NCI-H526 (cell line): ENCODE measurements at regions not wholly inside any gene's neighbourhood (a gene's known extent, or its start where the extent isn't known, plus 50 kb on each side); places are given as distances from the start of the nearest gene placed in this dataset.
"Not testable (repeated sequence)": the region's sequence is repeated elsewhere in the genome, so short reads cannot be mapped to it uniquely, and the experiment has no call there.

Source experiments
- DNase-seq, 2 experiments: peaks; one replicate each; lab custom pipeline; 2025; lab: John Stamatoyannopoulos, UW

DNA sequence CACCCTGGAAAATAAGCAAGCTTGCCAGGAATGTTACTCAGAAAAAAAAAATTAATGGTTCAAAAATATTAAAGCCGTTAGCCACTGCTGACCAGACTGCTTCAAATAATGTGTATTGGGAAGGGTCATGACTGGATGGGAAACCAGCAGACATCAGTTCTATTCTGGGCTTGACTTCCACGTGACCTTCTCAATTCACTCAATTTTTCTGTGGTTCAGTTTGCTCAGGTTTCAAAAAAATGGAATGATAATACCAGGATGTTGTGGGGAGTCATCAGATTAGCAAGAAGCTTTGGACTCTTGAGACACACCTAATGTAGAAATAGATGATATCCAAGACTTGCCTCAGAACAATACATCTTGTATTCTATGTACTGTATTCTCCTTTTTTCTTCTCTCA lies 541.9 kb upstream of the BOD1L1 start:
- DNase-seq, result no peak

DNA sequence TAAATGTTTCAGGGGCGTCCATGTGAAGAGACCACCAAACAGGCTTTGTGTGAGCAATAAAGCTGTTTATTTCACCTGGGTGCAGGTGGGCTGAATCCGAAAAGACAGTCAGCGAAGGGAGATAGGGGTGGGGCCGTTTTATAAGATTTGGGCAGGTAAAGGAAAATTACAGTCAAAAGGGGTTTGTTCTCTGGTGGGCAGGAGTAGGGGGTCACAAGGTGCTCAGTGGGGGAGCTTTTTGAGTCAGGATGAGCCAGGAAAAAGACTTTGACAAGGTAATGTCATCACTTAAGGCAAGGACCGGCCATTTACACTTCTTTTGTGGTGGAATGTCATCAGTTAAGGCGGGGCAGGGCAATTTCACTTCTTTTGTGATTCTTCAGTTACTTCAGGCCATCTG lies 542.4 kb upstream of the BOD1L1 start:
- DNase-seq, result not testable (repeated sequence)

DNA sequence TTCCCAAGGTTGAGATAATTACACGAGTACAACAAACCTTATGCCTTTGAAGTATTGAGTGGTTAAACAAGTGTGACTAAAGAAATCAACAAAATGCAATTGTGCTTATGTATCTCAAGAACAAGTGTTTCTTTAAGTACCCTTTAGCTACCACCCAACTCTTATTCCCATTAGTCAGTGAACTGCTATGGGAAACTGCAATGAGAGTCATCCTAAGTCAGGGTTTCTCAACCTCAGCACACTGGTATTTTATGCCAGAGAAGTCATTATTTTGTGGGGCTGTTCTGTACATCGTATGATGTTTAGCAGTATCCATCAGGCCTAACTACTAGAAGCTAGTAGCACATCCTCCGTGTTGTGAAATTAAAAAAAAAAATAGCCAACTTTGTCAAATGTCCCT lies 549.1 kb upstream of the BOD1L1 start:
- no peak for DNase-seq

DNA sequence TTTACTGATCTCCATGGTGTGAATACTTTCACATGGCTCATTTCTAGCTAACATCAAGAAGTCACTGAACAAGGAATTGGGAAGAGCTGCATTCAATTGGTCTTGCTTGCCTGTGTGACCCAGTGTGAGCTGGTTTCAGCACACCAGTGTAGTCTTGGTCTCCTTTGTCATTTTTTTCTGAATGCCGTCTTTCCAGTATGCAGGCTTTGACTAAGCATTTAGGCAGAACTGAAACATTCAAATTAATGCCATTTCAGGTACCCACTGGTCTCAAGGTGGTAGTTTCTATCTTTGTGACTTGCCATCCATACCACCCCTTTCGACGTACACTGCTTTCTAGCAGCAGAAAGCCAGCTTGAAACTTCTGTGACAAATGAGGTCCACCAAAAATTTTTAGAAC lies 550.5 kb upstream of the BOD1L1 start:
- no peak for DNase-seq

DNA sequence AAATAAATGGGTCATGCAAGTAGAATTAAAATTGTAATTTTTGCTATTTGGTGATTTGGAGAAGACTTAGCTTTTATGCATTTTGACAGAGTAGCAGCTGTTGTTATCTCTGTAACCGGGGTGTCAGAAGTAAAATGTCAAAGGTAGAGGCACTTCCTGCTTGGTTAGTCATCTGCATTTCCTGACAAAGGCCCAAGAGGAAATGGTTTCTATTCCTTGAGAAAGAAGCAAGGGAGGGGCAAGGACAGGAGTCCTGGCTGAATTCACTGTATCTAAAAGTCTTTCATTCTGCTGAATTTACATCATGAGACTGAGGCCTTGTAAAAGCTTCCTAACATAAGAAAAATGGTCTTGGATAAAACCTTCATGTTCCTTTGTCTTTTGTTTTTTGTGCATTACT lies 550.9 kb upstream of the BOD1L1 start:
- no peak for DNase-seq

DNA sequence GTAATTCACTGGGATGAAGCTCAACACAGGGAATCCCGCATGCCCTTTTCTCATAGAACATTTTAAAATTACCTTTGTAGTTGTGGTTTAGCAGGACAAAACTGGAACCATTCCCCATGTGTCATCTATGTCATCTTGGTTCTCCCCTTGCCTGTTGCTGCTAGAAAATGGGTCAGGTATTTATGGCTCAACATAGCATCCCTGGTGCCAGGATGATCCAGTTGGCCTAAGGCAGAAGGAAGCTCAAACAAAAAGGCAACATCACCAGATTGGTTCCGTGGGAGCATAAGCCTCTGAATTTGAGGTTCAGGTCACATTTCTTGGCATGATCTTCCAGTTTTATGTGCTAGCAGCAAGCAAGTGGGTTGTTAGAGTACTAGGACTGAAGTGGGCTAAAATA lies 552.6 kb upstream of the BOD1L1 start:
- no peak for DNase-seq

DNA sequence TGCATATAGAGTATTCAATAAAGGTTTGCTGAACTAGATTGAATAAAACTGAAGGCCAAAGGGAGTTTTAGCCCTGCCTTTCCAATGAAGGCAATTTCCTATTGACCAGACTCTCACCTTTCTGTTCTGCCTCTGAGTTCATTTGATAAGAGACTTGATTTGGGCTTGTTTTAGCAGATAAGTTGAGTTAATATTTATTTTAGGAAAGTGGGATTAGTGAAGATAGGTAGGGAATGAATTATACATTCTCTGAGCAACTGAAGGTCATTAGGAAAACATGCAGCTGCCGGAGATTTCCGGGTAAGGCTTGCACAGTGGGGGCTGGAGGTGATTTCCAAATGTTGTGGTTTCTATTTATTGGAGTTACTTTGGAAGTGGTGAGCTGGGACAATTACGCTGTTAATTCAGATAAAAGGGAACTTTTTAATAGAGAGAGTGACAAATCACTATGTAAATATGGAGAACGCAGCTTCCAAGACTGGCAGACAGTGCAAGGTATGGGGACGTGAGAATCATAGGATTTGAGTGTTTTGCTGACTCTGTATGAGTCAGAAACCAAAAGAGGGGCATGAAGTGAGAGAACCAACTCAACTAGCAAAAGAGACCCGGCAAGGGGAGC lies 553.6 kb upstream of the BOD1L1 start:
- DNase-seq, result no peak

DNA sequence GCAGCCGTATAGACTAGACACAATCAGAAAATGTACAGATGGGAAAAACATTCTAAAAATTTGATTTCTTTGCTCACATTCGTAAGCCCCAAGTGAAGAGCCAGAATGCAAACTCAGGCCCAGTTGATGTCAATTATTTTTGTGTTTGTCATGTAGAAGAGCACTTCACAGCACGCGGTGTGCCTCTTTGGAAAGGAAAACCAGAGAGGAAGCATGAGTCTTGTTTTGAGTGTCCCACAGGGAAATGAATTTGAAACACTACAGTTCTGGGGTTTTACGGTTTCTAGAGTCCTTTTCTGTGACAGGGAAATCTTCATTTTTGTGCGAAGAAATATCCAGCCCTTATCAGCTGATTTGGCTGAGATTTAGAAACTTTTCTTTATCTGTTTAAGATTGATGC lies 554.6 kb upstream of the BOD1L1 start:
- no peak for DNase-seq

DNA sequence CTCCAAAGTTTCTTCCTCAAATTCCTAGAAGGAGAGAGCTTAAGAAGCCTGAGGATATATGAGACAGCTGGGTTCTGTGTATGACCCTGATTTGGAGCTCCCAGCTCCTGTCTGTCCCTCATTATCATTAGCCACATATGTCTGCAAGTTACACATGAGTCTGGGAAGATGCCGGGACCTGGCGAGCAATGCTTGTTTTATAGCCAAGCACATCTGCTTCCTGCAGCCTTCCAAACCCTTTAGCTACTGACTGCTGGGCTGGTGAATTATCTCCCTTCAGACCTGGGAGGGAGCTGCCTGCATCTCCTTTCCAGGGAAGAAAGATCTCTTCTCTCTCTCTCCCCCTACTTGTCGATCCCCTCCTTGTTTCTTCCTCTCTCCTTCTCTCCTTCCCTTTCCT lies 556.7 kb upstream of the BOD1L1 start:
- no peak for DNase-seq

DNA sequence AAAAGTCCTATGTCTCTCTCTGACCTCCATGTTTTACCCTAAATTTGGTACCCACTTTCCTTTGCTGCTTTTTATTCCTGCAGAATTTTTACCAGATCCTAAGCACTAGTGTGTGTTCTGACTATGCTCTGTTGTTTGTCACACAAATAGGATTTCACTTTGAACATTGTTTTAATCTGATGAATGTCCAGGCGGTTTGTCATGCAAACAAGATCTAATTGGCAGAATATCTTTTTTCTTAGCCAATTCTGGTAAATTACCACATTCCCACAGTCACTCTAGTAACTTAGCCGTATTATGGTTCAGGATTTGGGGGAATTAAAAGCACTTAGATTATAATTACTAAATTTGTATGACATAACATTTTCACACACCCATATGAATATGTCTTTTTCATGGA lies 557.2 kb upstream of the BOD1L1 start:
- no peak for DNase-seq

DNA sequence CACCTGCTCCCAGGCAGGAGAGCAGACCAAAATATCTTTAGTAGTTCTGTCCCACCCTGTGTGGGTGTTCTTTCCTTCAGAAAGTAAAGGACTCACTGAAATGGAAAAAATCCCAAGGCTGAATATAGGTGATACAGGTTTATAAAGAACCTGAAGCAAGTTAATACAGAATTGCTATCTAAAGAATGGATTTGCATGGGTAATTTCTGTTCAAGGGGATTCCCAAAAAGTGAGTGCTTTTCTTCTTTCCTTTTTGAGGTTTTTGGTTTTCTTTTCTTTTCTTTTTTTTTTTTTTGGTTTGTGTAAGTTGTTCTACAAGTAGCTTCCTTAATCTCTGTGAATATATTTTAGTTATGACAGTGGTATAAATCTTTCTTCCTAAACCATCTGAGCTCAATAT lies 560.7 kb upstream of the BOD1L1 start:
- no peak for DNase-seq

DNA sequence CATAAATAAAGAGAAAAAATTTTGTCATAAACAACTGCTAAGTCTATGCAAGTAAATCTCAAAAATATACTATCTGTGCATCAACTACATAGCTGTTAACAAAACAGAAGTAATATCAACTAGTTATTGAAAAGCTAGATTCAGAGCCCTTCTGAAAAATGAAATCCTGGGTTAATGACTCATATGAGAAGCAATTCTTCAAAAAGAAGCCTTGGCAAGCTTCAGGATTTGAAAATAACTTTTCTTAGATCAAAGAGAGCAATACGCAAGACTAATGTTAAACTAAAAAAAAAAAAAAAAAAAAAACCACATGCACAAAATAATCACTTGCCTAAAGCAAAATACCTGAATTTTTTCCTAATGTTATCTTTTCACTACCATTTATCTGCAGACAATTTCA lies 566.1 kb upstream of the BOD1L1 start:
- no peak for DNase-seq

DNA sequence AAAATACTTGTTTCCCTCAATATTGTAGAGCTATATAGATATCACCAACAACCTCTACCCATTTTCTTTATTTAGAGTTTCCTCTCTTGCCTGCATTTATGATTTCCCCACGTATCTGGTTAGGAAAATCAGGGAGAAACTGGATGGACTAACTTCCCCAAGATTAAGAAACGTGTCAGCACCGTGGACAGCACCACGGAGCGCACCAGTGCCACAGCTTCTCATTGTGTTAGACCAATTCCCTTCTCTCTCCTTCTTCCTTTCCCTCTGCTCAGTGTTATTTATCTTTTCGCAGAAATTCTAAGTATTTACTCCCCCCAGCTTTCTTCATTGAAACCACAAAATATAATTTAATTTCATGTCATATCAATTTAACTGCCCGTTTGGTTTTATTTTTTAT lies 568.6 kb upstream of the BOD1L1 start:
- DNase-seq, result no peak

DNA sequence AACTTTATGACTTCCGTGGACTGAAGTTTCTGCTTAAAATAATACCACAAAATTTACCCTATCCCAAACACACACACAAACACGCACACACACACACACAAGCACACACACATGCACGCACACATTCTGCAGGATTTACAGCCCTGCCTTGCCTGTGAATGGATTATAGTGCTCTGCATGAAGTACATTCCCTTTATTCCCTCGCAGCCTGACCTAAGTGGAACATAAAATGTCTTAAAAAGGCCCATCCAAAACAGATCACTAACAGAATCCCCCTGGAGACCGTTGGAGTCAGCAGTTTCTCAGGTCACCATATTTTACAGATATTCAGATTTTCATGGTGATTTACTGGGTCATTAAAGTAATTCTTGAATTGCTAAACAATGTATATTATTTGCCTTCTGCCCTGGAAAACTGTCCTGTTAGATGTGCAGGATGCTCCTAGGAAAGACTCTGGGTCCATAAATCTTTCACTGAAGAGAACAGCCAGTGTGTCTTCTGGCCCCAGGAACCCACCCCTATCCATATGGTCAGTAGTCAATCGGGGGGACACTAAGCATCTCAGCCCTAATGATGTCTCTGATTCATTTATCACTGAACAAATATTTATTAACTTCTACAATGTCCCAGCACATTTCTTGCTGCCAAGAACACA lies 587.7 kb upstream of the BOD1L1 start:
- DNase-seq, result no peak

DNA sequence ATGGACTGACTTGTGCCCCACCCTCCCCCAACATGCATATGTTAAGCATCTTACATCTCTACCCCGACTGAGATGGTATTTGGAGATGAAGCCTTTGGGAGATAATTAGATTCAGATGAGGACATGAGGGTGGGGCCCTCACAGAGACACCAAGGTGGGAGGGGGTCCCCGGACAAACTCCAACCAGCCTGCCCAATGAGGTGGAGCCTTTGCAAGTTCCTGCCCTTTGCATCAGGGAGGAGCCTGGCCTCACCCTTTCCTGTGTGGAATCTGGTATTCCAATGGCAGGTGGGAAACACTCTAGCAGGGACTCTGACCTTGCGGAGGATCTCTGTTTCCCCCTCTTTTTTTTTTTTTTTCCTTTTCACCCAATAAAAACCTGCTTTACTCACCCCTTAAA lies 589.9 kb upstream of the BOD1L1 start:
- no peak for DNase-seq

DNA sequence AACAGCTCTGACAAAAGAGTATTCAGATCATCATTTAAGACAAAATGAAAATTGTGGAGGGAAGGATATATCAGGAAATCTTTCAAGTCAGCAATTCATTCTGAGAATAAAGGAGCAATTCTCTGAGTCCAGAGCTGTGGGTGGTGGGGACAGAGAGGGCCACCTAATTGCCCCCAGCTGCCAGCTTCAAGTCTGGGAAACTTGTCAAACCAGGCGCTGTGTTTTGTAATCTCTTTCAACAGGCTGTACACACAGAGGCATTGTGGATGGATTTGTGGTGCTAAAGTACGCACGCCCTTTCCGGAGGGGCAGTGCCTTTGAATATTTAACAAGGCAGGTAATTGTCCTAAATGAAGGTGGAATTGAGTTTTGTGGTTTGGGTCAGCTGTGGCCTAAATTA lies 591.1 kb upstream of the BOD1L1 start:
- DNase-seq, result no peak

DNA sequence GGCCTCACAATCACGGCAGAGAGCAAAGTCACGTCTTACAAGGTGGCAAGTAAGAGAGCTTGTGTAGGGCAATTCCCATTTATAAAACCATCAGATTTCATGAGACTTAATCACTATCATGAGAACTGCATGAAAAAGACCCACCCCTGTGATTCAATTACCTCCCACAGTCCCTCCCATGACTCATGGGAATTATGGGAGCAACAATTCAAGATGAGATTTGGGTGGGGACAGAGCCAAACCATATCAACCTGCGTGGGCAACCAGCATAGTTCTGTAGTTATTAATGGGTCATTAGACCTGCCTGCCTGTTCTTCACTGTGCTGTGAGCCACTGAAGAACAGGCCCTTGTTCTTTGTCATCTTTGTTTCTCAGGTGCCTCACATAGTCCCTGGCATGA lies 593.7 kb upstream of the BOD1L1 start:
- DNase-seq, result no peak

DNA sequence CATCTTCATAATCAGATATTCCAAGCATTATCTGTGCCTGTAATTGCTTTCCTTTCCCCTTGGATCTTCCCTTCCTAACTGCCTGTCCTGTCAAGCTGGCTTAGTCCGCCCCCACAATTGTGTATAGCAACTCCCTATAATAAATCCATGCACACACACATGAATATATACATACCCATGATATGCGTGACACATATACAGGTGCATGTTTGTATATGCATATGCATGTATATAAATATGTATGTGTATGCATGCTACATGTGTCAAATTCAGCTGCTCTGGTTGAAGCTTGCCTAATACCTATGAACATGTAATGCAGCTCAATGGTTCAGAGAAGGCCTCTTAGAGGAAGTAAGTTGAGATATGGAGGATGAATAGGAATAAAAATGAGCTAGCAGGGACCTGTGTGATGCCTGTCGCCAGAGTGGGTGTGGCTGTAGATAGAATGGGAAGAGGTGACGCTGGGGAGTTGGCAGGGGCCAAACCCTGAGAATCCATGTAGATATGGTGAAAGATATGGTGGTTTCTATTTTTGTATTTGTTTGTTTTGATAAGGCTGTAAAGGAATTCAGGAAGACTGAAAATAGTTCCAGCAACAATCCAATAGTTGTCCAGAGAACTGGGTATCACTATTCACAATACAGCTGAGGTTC lies 595.0 kb upstream of the BOD1L1 start:
- no peak for DNase-seq

DNA sequence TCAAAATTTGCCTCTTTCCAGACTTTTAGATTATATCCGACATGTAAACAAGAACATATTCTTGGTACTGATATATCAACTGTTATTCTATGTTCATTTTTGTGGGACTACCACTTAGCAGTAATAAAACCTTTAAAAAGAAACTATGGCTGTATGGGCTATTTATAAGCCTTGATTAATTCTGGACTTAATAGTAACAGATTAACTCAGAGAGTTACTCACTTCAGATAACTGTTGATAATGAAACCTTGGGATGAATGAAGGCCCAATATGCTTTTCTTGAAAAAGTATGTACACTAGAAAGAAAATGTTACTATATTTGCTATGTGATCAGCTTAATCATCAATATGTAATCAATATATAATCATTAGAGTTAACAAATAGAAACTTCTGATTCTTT lies 595.9 kb upstream of the BOD1L1 start:
- no peak for DNase-seq

DNA sequence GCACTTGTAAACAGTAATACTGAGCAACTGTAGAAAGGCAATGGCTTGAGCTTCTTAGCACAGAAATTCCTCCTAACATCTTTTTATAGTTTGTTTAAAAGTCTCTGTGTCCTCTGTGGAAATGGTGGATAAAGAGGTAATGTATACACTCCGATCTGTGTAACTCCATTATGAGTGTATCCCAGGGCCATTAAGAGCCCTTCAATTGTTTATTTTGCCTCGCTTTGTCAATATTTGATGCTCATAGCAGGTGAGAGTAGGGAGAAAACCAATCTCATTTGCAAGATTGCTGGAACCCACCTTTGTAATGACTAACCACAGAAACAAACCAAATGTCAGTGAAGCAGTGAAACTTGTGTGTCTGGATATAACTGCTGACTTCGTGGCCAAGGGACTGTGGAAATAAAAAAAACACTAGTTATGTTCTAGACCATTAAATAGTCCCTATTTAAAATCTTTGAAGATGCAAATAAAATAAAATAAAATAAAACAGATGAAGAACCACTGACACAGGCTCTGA lies 598.2 kb upstream of the BOD1L1 start:
- peak in 1 of 2 experiments; percentile 8 for DNase-seq

DNA sequence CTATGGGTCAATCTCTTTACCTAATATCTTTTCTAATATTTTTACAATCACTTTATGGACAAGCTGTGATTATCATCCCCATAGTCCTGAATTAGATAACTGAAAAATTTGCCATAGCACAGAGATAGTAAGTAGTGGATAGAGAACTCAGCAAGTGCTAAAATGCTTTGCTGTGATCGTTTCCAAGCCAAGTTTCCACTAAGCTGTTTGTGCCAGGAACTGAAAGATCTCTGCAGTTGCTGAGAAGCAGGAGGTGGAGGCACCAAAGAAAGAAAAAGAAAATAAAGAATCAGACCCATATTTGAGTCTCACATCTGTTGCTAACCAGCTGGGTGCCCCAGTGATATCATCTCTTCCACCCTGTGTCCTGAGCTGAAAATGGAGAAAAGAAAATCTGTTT lies 605.6 kb upstream of the BOD1L1 start:
- DNase-seq, result no peak

DNA sequence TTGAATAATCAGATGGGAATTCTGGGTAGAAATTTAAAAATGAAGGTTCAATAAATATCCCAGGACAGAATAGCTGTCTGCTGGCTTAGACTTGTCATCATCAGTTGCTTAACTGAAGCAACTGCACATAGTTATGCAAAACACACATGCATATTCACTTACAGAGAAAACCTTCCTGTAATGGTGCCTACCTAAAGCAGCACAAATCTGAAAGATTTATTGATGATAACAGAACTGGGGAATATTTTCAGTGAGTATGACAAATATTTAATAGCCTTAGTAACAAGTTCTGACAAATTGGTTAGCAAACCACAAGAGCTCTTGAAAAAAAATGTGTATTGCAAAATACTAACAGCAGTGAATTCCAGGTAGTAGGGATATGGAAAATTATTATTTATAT lies 606.8 kb upstream of the BOD1L1 start:
- DNase-seq, result no peak

DNA sequence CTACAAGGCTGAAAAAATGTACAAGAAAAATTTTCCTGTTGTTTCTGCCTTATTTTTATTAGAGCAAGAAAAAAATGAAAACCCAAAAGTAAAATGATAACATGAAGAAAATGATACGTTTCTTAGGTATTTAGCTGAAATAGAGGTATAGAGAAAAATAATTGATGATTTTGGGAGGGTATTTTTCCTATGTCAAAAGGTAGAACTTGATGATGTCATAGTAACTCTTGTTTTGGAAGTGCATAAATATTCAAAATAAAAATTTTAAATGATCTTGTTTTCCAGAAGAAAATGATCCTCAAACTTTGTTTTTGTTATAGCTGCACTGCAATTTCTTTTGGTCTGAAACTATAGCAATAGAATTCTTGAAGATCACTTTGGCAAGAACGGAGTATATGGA lies 608.8 kb upstream of the BOD1L1 start:
- no peak for DNase-seq

DNA sequence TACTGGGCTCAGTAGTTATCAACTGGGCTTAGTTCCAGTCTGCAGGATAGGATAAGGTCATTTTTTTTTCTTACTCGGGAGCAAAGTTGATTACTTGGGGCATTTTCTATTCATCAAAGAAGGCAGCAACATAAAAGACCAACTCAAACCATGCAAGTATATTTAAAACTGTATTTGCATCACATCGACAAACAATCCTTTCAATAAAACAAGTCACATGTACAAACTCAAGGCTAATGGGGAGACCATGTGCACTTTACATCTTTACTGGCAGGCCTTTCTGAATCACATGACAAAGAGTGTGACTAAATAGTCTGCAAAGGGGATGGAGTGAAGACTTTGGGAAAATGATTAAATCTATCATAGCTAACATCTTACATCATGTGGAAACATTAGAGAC lies 610.4 kb upstream of the BOD1L1 start:
- DNase-seq, result no peak
